NOMO-1 treated with DMSO at 0.1 percent for 48 hours (cell line): ENCODE measurements at regions not wholly inside any gene's neighbourhood (a gene's known extent, or its start where the extent isn't known, plus 50 kb on each side); places are given as distances from the start of the nearest gene placed in this dataset.
A peak's percentile ranks its signal among the peaks of the same experiment; 100 is the strongest.

ENCODE experiments used
- DNase-seq: peaks from one replicate; lab custom pipeline; 2025; ENCODE audit not compliant: unreplicated experiment; lab: John Stamatoyannopoulos, UW

GRCh38 chrX:139126493-139126892 lies 404.0 kb upstream of the F9 start:
- DNase-seq = peak; percentile 5

GRCh38 chrX:139125916-139126315 lies 404.6 kb upstream of the F9 start:
- DNase-seq = no peak

GRCh38 chrX:139121616-139122286 lies 408.8 kb upstream of the F9 start:
- no peak for DNase-seq

- no peak for DNase-seq
These were observed 409.2 kb upstream of the FGF13 start for GRCh38 chrX:139120760-139121159.

- DNase-seq = peak; percentile 53
These were observed 402.2 kb upstream of the FGF13 start for GRCh38 chrX:139113708-139114107.

GRCh38 chrX:139112432-139112831 lies 400.9 kb upstream of the FGF13 start:
- DNase-seq = no peak

- no peak for DNase-seq
These were observed 394.6 kb upstream of the FGF13 start for GRCh38 chrX:139106069-139106468.

- DNase-seq = no peak
These were observed 383.4 kb upstream of the FGF13 start for GRCh38 chrX:139094671-139095592.

- DNase-seq = no peak
These were observed 381.7 kb upstream of the FGF13 start for GRCh38 chrX:139093201-139093600.

- DNase-seq = no peak
These were observed 380.4 kb upstream of the FGF13 start for GRCh38 chrX:139091878-139092277.

GRCh38 chrX:139091066-139091465 lies 379.5 kb upstream of the FGF13 start:
- no peak for DNase-seq

- DNase-seq = peak; percentile 44
These were observed 374.7 kb upstream of the FGF13 start for GRCh38 chrX:139086246-139086645.

GRCh38 chrX:139085404-139085803 lies 373.9 kb upstream of the FGF13 start:
- no peak for DNase-seq

GRCh38 chrX:139083191-139083590 lies 371.7 kb upstream of the FGF13 start:
- no peak for DNase-seq

GRCh38 chrX:139081965-139082364 lies 370.4 kb upstream of the FGF13 start:
- no peak for DNase-seq

- no peak for DNase-seq
These were observed 368.3 kb upstream of the FGF13 start for GRCh38 chrX:139079789-139080188.

- DNase-seq = no peak
These were observed 367.3 kb upstream of the FGF13 start for GRCh38 chrX:139078761-139079280.

- DNase-seq = no peak
These were observed 366.8 kb upstream of the FGF13 start for GRCh38 chrX:139078342-139078741.

GRCh38 chrX:139077281-139078250 lies 366.0 kb upstream of the FGF13 start:
- DNase-seq = peak; percentile 65

- DNase-seq = no peak
These were observed 351.8 kb upstream of the FGF13 start for GRCh38 chrX:139063364-139063763.
